MM.1S (cell line): ENCODE measurements at regions not wholly inside any gene's neighbourhood (a gene's known extent, or its start where the extent isn't known, plus 50 kb on each side); places are given as distances from the start of the nearest gene placed in this dataset.

ENCODE experiments used
- DNase-seq: peaks from one replicate; pipeline ENCODE4 v3.0.0-alpha.2; 2015
- H2AFZ ChIP-seq: fragments of 300-600 bp; sonication (generic); 2 replicates; pipeline ENCODE4 v1.6.0; 2016; ENCODE audit warnings: antibody characterized with exemption, low read length
- H3F3A ChIP-seq: fragments of 300-600 bp; sonication (generic); 2 replicates; pipeline ENCODE4 v1.6.1; 2016; ENCODE audit warnings: mild to moderate bottlenecking, antibody characterized with exemption, low read length, moderate library complexity, mixed read lengths; ENCODE audit not compliant: insufficient read depth
- H3K27ac ChIP-seq: fragments of 300-600 bp; sonication (generic); 2 replicates; pipeline ENCODE4 v1.5.1; 2016; ENCODE audit warnings: mild to moderate bottlenecking, low read length
- H3K27me3 ChIP-seq: fragments of 300-600 bp; sonication (generic); replicated peaks from 2 replicates; pipeline ENCODE4 v1.6.0; 2016; ENCODE audit warnings: low read length; ENCODE audit not compliant: insufficient read depth
- H3K36me3 ChIP-seq: fragments of 300-600 bp; sonication (generic); replicated peaks from 2 replicates; pipeline ENCODE4 v1.6.1; 2016; ENCODE audit warnings: mild to moderate bottlenecking, low read length, mixed read lengths; ENCODE audit not compliant: insufficient read depth
- H3K4me1 ChIP-seq: fragments of 300-600 bp; sonication (generic); 2 replicates; pipeline ENCODE4 v1.6.1; 2016; ENCODE audit warnings: low read length, mixed read lengths
- H3K4me2 ChIP-seq: fragments of 300-600 bp; sonication (generic); 2 replicates; pipeline ENCODE4 v1.6.0; 2016; ENCODE audit warnings: low read depth, low read length
- H3K4me3 ChIP-seq: fragments of 300-600 bp; sonication (generic); 2 replicates; pipeline ENCODE4 v1.5.1; 2016; ENCODE audit warnings: low read length, mixed read lengths
- H3K79me2 ChIP-seq: fragments of 300-600 bp; sonication (generic); 2 replicates; pipeline ENCODE4 v1.6.1; 2016; ENCODE audit warnings: mixed run types, low read length, mixed read lengths
- H3K9ac ChIP-seq: fragments of 300-600 bp; sonication (generic); 2 replicates; pipeline ENCODE4 v1.6.1; 2016; ENCODE audit warnings: low read length, mixed read lengths
- H3K9me2 ChIP-seq: fragments of 300-600 bp; sonication (generic); replicated peaks from 2 replicates; pipeline ENCODE4 v1.6.1; 2016; ENCODE audit warnings: mild to moderate bottlenecking, low read length, mixed read lengths; ENCODE audit not compliant: insufficient read depth
- H3K9me3 ChIP-seq: fragments of 300-600 bp; sonication (generic); replicated peaks from 2 replicates; pipeline ENCODE4 v1.6.1; 2016; ENCODE audit warnings: mild to moderate bottlenecking, low read length, mixed read lengths; ENCODE audit not compliant: insufficient read depth
- H4K20me1 ChIP-seq: fragments of 300-600 bp; sonication (generic); 2 replicates; pipeline ENCODE4 v1.6.1; 2016; ENCODE audit warnings: mild to moderate bottlenecking, low read length, moderate library complexity, mixed read lengths; ENCODE audit not compliant: insufficient read depth
- CTCF ChIP-seq: fragments of 300-600 bp; sonication (generic); IDR thresholded peaks from 2 replicates; pipeline ENCODE4 v1.5.1; 2016; ENCODE audit warnings: antibody characterized with exemption, low read length, mixed read lengths
- EZH2 ChIP-seq: fragments of 300-600 bp; sonication (generic); optimal IDR thresholded peaks from 2 replicates; pipeline ENCODE3; 2017; ENCODE audit warnings: low read depth, mild to moderate bottlenecking, antibody characterized with exemption, low read length, mixed read lengths
- EZH2phosphoT487 ChIP-seq: fragments of 300-600 bp; sonication (generic); IDR thresholded peaks from 2 replicates; pipeline ENCODE4 v1.6.1; 2018; ENCODE audit warnings: antibody characterized with exemption, low read length

GRCh38 chr11:15577519-15577918 is 462.8 kb downstream of the INSC start:
- H4K20me1 ChIP-seq = no peaks in the 10 kb centered on the region
- no peak overlapping the region for H3K9ac ChIP-seq
- no peak overlapping the region for H3K4me2 ChIP-seq
- H2AFZ ChIP-seq = no peak overlapping the region
- TF ChIP-seq CTCF (no peak), EZH2phosphoT487 (no peak), EZH2 (no peak)
- H3F3A ChIP-seq = no peaks in the 10 kb centered on the region
- no peak overlapping the region for H3K27ac ChIP-seq
- H3K4me1 ChIP-seq = no peaks in the 10 kb centered on the region
- H3K79me2 ChIP-seq = no peaks in the 10 kb centered on the region
- no peaks in the 10 kb centered on the region for H3K9me2 ChIP-seq
- no peaks in the 10 kb centered on the region for H3K36me3 ChIP-seq
- H3K4me3 ChIP-seq = no peak overlapping the region
- H3K27me3 ChIP-seq = no peaks in the 10 kb centered on the region
- DNase-seq = no peak
- no peaks in the 10 kb centered on the region for H3K9me3 ChIP-seq

GRCh38 chr11:15579287-15580001 is 464.7 kb downstream of the INSC start:
- Histone ChIP-seq H3K9me2 (no peaks in the 10 kb centered on the region), H3K79me2 (no peaks in the 10 kb centered on the region), H4K20me1 (no peaks in the 10 kb centered on the region), H3K4me1 (no peaks in the 10 kb centered on the region), H3K9ac (no peak overlapping the region), H3K36me3 (no peaks in the 10 kb centered on the region), H3K9me3 (no peaks in the 10 kb centered on the region), H3K4me3 (no peak overlapping the region), H2AFZ (no peak overlapping the region), H3K4me2 (no peak overlapping the region), H3K27me3 (no peaks in the 10 kb centered on the region), H3K27ac (no peak overlapping the region), H3F3A (no peaks in the 10 kb centered on the region)
- no peak for TF ChIP-seq EZH2phosphoT487
- TF ChIP-seq EZH2 = no peak
- TF ChIP-seq CTCF = no peak
- DNase-seq = no peak

- H3K9ac ChIP-seq = no peak overlapping the region
- no peaks in the 10 kb centered on the region for H3F3A ChIP-seq
- TF ChIP-seq EZH2phosphoT487 = no peak
- TF ChIP-seq EZH2 = no peak
- TF ChIP-seq CTCF = no peak
- no peak overlapping the region for H3K27ac ChIP-seq
- DNase-seq = no peak
- H3K4me2 ChIP-seq = no peak overlapping the region
- H2AFZ ChIP-seq = no peak overlapping the region
- H3K36me3 ChIP-seq = no peaks in the 10 kb centered on the region
- no peaks in the 10 kb centered on the region for H3K27me3 ChIP-seq
- H3K9me3 ChIP-seq = no peaks in the 10 kb centered on the region
- no peaks in the 10 kb centered on the region for H3K4me1 ChIP-seq
- no peaks in the 10 kb centered on the region for H3K9me2 ChIP-seq
- H4K20me1 ChIP-seq = no peaks in the 10 kb centered on the region
- H3K4me3 ChIP-seq = no peak overlapping the region
- no peaks in the 10 kb centered on the region for H3K79me2 ChIP-seq
These were observed 465.5 kb downstream of the INSC start for GRCh38 chr11:15580056-15580774.
